Effector memory CD8-positive, alpha-beta T cell (primary cell): ENCODE measurements at regions not wholly inside any gene's neighbourhood (a gene's known extent, or its start where the extent isn't known, plus 50 kb on each side); places are given as distances from the start of the nearest gene placed in this dataset.
"Not testable (repeated sequence)": the region's sequence is repeated elsewhere in the genome, so short reads cannot be mapped to it uniquely, and the experiment has no call there.

Experiments used
- ATAC-seq: fragments of 150-1000 bp; cut with Tn5 transposase; replicated peaks from 2 replicates; pipeline ENCODE4 v1.10.0; 2021; ENCODE audit warnings: mild to moderate bottlenecking, moderate library complexity
- DNase-seq, 3 experiments: peaks; one replicate each; pipeline ENCODE4 v3.0.0; 2021
- H3K27ac Mint-ChIP-seq, 2 donors: one replicate each; pipeline ENCODE4 v1.8.0; 2022; ENCODE audit warnings: mild to moderate bottlenecking in 2 of 2, mixed read lengths in 2 of 2, moderate library complexity in 2 of 2
- H3K27me3 Mint-ChIP-seq, 2 donors: one replicate each; pipeline ENCODE4 v1.8.0; 2022; ENCODE audit warnings: mixed read lengths in 2 of 2
- H3K36me3 Mint-ChIP-seq: one replicate; pipeline ENCODE4 v1.8.0; 2022; ENCODE audit warnings: mild to moderate bottlenecking, moderate library complexity, mixed read lengths; ENCODE audit not compliant: insufficient read depth
- H3K4me1 Mint-ChIP-seq, 2 donors: one replicate each; pipeline ENCODE4 v1.8.0; 2022; ENCODE audit warnings: low read depth in 2 of 2, mixed read lengths in 2 of 2
- H3K4me3 Mint-ChIP-seq, 2 donors: one replicate each; pipeline ENCODE4 v1.8.0; 2022; ENCODE audit warnings: mild to moderate bottlenecking in 2 of 2, mixed read lengths in 2 of 2, moderate library complexity in 2 of 2
- H3K9me3 Mint-ChIP-seq, 2 donors: one replicate each; pipeline ENCODE4 v1.8.0; 2022; ENCODE audit warnings: mixed read lengths in 2 of 2

DNA sequence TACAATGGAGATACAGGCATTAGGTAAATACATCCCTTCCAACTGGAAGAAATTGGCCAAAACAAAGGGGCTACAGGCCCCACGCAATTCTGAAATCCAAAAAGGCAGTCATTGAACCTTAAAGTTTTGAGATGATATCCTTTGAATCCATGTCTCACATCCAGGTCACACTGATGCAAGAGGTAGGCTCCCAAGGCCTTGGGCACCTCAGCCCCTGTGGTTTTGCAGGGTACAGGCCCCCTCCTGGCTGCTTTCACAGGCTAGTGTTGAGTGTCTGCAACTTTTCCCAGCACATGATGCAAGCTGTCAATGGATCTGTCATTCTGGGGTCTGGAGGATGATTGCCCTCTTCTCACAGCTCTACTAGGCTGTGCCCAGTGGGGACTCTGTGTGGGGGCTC lies 766.7 kb downstream of the ZBBX start:
- ATAC-seq (no peak), DNase-seq (no peak)
- H3K4me1 Mint-ChIP-seq = no peaks in the 10 kb centered on the region
- H3K9me3 Mint-ChIP-seq = peaks cover 3 to 8% of the 10 kb centered on the region in 2 donors
- H3K27me3 Mint-ChIP-seq = no peaks in the 10 kb centered on the region
- H3K27ac Mint-ChIP-seq = no peak overlapping the region
- H3K4me3 Mint-ChIP-seq = no peak overlapping the region
- no peaks in the 10 kb centered on the region for H3K36me3 Mint-ChIP-seq

- not testable (repeated sequence) for ATAC-seq, DNase-seq, H3K27ac Mint-ChIP-seq, H3K36me3 Mint-ChIP-seq, H3K4me3 Mint-ChIP-seq, H3K9me3 Mint-ChIP-seq, H3K4me1 Mint-ChIP-seq, H3K27me3 Mint-ChIP-seq
Measured at GRCh38 chr3:166612761-166613160, 767.3 kb downstream of the ZBBX start.

- ATAC-seq (no peak), DNase-seq (no peak)
- no peaks in the 10 kb centered on the region for H3K36me3 Mint-ChIP-seq
- H3K9me3 Mint-ChIP-seq = peaks cover 3 to 5% of the 10 kb centered on the region in 2 donors
- no peaks in the 10 kb centered on the region for H3K4me1 Mint-ChIP-seq
- no peak overlapping the region for H3K27ac Mint-ChIP-seq
- H3K4me3 Mint-ChIP-seq = no peak overlapping the region
- H3K27me3 Mint-ChIP-seq = no peaks in the 10 kb centered on the region
Measured at GRCh38 chr3:166607933-166608521, 770.8 kb upstream of the BCHE start.

- no peak overlapping the region for H3K27ac Mint-ChIP-seq
- no peaks in the 10 kb centered on the region for H3K4me1 Mint-ChIP-seq
- peaks cover 0 to 3% of the 10 kb centered on the region in 2 donors for H3K9me3 Mint-ChIP-seq
- no peak overlapping the region for H3K4me3 Mint-ChIP-seq
- ATAC-seq (no peak), DNase-seq (no peak)
- H3K27me3 Mint-ChIP-seq = no peaks in the 10 kb centered on the region
- no peaks in the 10 kb centered on the region for H3K36me3 Mint-ChIP-seq
Measured at GRCh38 chr3:166606988-166607387, 769.8 kb upstream of the BCHE start.

DNA sequence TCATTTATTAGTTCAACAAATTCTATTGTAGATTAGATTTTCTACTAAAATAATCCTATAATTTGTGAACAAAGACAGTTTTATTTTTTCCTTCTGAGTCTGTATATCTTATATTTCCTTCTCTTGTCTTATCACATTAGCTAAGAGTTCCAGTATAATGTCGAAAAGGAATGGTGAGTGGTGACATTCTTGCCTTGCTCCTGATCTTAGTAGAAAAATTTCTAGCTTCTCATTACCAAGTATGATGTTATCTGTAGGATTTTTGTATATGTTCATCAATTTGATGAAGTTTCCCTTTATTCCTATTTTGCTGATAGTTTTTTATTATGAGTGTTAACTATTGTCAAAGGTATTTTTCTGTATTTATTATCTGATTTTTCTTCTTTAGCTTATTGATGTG lies 756.6 kb upstream of the BCHE start:
- no peaks in the 10 kb centered on the region for H3K36me3 Mint-ChIP-seq
- DNase-seq (no peak), ATAC-seq (no peak)
- no peak overlapping the region for H3K27ac Mint-ChIP-seq
- H3K4me3 Mint-ChIP-seq = no peak overlapping the region
- no peaks in the 10 kb centered on the region for H3K4me1 Mint-ChIP-seq
- H3K27me3 Mint-ChIP-seq = no peaks in the 10 kb centered on the region
- H3K9me3 Mint-ChIP-seq = no peaks in the 10 kb centered on the region

DNA sequence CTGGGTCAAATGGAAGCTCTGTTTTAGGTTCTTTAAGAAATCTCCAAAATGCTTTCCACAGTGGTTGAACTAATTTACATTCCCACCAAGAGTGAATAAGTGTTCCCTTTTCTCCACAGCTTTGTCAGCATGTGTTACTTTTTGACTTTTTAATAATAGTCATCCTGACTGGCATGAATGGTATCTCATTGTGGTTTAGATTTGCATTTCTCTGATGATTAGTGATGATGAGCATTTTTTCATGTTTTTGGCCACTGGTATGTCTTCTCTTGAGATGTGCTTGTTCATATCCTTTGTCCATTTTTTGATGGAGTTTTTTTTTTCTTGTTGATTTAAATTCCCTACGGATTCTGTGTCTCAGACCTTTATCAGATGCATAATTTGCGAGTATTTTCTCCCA lies 745.0 kb upstream of the BCHE start:
- H3K27ac Mint-ChIP-seq = no peak overlapping the region
- ATAC-seq = no peak
- no peak for DNase-seq
- H3K4me1 Mint-ChIP-seq = no peaks in the 10 kb centered on the region
- H3K4me3 Mint-ChIP-seq = no peak overlapping the region
- H3K27me3 Mint-ChIP-seq = no peaks in the 10 kb centered on the region
- no peaks in the 10 kb centered on the region for H3K36me3 Mint-ChIP-seq
- H3K9me3 Mint-ChIP-seq = peaks cover 6 to 12% of the 10 kb centered on the region in 2 donors

DNA sequence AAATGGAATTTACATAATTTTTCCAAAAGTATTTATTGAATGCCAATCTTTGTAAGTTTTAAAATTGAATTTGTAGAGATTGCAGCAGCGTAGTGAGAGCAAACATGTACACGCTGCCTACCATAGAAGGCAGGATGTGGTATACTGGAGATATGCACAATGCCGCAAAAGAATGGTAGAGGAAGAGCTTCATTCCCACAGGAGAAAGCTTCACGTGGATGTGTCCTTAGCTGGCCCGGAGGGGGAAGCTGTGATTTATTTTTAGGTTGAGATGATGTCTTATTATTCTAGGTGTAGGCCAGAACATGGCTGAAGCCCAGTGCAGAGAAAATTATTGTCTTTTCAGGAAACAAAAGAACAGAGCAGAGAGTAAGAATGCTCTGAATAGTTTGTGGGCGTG lies 743.3 kb upstream of the BCHE start:
- no peak for DNase-seq
- no peaks in the 10 kb centered on the region for H3K36me3 Mint-ChIP-seq
- no peak for ATAC-seq
- no peak overlapping the region for H3K27ac Mint-ChIP-seq
- H3K9me3 Mint-ChIP-seq = peaks cover 6 to 14% of the 10 kb centered on the region in 2 donors
- no peaks in the 10 kb centered on the region for H3K27me3 Mint-ChIP-seq
- H3K4me3 Mint-ChIP-seq = no peak overlapping the region
- H3K4me1 Mint-ChIP-seq = no peaks in the 10 kb centered on the region

- H3K4me1 Mint-ChIP-seq = no peaks in the 10 kb centered on the region
- DNase-seq (no peak), ATAC-seq (no peak)
- no peaks in the 10 kb centered on the region for H3K36me3 Mint-ChIP-seq
- peaks cover 7 to 12% of the 10 kb centered on the region in 2 donors for H3K9me3 Mint-ChIP-seq
- H3K27ac Mint-ChIP-seq = no peak overlapping the region
- no peak overlapping the region for H3K4me3 Mint-ChIP-seq
- no peaks in the 10 kb centered on the region for H3K27me3 Mint-ChIP-seq
Measured at GRCh38 chr3:166575161-166575560, 737.9 kb upstream of the BCHE start.

- not testable (repeated sequence) for ATAC-seq, H3K36me3 Mint-ChIP-seq, H3K4me1 Mint-ChIP-seq, H3K27ac Mint-ChIP-seq, DNase-seq, H3K4me3 Mint-ChIP-seq, H3K27me3 Mint-ChIP-seq
- peaks cover 4 to 12% of the 10 kb centered on the region in 2 donors for H3K9me3 Mint-ChIP-seq
Measured at GRCh38 chr3:166571686-166572085, 734.5 kb upstream of the BCHE start.

- no peaks in the 10 kb centered on the region for H3K27me3 Mint-ChIP-seq
Measured at GRCh38 chr3:166570102-166570501, 732.9 kb upstream of the BCHE start.

DNA sequence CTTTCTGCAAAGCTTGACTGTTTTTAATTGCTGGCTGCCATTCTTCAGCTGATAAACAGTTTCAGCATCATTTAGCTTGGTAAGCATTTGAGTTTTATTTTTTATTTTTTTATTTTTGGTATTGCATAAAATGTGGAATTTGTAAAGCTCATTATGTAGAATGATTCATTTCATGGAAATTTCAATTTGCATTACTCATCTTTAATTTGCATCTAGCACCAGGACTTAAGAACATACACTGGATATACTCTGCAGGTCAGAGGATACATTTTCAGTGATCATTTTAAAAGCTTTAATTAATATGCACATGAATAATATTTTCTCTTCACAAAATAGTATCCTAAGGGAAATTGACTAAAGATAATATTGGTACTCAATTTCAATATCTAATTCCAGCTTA lies 732.4 kb upstream of the BCHE start:
- ATAC-seq (no peak), DNase-seq (no peak)
- Mint-ChIP-seq H3K27ac (no peak overlapping the region), H3K27me3 (no peaks in the 10 kb centered on the region), H3K4me1 (no peaks in the 10 kb centered on the region), H3K9me3 (peaks cover 2 to 12% of the 10 kb centered on the region in 2 donors), H3K4me3 (no peak overlapping the region), H3K36me3 (no peaks in the 10 kb centered on the region)

More at GRCh38 chr3:166570102-166570501, 732.9 kb upstream of the BCHE start:
- Mint-ChIP-seq H3K36me3 (no peaks in the 10 kb centered on the region), H3K9me3 (peaks cover 2 to 12% of the 10 kb centered on the region in 2 donors), H3K4me1 (no peaks in the 10 kb centered on the region), H3K4me3 (no peak overlapping the region), H3K27ac (no peak overlapping the region)
- no peak for ATAC-seq
- DNase-seq = no peak

- no peak overlapping the region for H3K4me3 Mint-ChIP-seq
- ATAC-seq (no peak), DNase-seq (no peak)
- no peak overlapping the region for H3K27ac Mint-ChIP-seq
- H3K9me3 Mint-ChIP-seq = peaks cover 5 to 6% of the 10 kb centered on the region in 2 donors
- H3K27me3 Mint-ChIP-seq = no peaks in the 10 kb centered on the region
- H3K36me3 Mint-ChIP-seq = no peaks in the 10 kb centered on the region
- H3K4me1 Mint-ChIP-seq = no peaks in the 10 kb centered on the region
Measured at GRCh38 chr3:166560253-166560652, 723.0 kb upstream of the BCHE start.

- ATAC-seq = no peak
- no peaks in the 10 kb centered on the region for H3K4me1 Mint-ChIP-seq
Measured at GRCh38 chr3:166556955-166557354, 719.7 kb upstream of the BCHE start.

GRCh38 chr3:166554023-166554422 lies 716.8 kb upstream of the BCHE start:
- H3K4me1 Mint-ChIP-seq = no peaks in the 10 kb centered on the region
- no peaks in the 10 kb centered on the region for H3K27me3 Mint-ChIP-seq
- H3K9me3 Mint-ChIP-seq = peaks cover 9 to 17% of the 10 kb centered on the region in 2 donors
- DNase-seq = no peak
- no peak overlapping the region for H3K27ac Mint-ChIP-seq
- H3K36me3 Mint-ChIP-seq = no peaks in the 10 kb centered on the region
- no peak for ATAC-seq
- H3K4me3 Mint-ChIP-seq = no peak overlapping the region

More at GRCh38 chr3:166556955-166557354, 719.7 kb upstream of the BCHE start:
- no peak for DNase-seq
- H3K4me3 Mint-ChIP-seq = no peak overlapping the region
- H3K27ac Mint-ChIP-seq = no peak overlapping the region
- peaks cover 5 to 14% of the 10 kb centered on the region in 2 donors for H3K9me3 Mint-ChIP-seq
- no peaks in the 10 kb centered on the region for H3K36me3 Mint-ChIP-seq
- H3K27me3 Mint-ChIP-seq = no peaks in the 10 kb centered on the region

- Mint-ChIP-seq H3K9me3 (peaks cover 4 to 8% of the 10 kb centered on the region in 2 donors), H3K27ac (no peak overlapping the region), H3K4me1 (no peaks in the 10 kb centered on the region), H3K36me3 (no peaks in the 10 kb centered on the region), H3K27me3 (no peaks in the 10 kb centered on the region), H3K4me3 (no peak overlapping the region)
- DNase-seq = no peak
- no peak for ATAC-seq
Measured at GRCh38 chr3:166533740-166534139, 696.5 kb upstream of the BCHE start.
